Epithelial cell of esophagus (primary cell): ENCODE measurements at regions not wholly inside any gene's neighbourhood (a gene's known extent, or its start where the extent isn't known, plus 50 kb on each side); places are given as distances from the start of the nearest gene placed in this dataset.

Experiments
- DNase-seq: peaks from one replicate; pipeline ENCODE4 v3.0.0; 2010; ENCODE audit warnings: low read depth
- H3K4me3 ChIP-seq: 2 replicates; pipeline ENCODE4 v1.5.1; 2011; ENCODE audit warnings: mild to moderate bottlenecking, low read length, control low read depth
- CTCF ChIP-seq: IDR thresholded peaks from 2 replicates; pipeline ENCODE4 v1.5.1; 2011; ENCODE audit warnings: low read depth, mild to moderate bottlenecking, low read length, control low read depth, inconsistent platforms; ENCODE audit not compliant: insufficient read depth; ENCODE audit errors: missing control alignments

- DNase-seq, result no peak
- H3K4me3 ChIP-seq, result no peak overlapping the region
- TF ChIP-seq CTCF, result no peak
These were observed 54.0 kb downstream of the C11orf91 start for GRCh38 chr11:33646629-33647028.

- no peak for DNase-seq
- H3K4me3 ChIP-seq, result no peak overlapping the region
- TF ChIP-seq CTCF, result no peak
These were observed 54.5 kb downstream of the C11orf91 start for GRCh38 chr11:33646168-33646567.

- H3K4me3 ChIP-seq, result no peak overlapping the region
- DNase-seq, result no peak
- TF ChIP-seq CTCF, result no peak
These were observed 54.9 kb downstream of the C11orf91 start for GRCh38 chr11:33645686-33646085.

- no peak for DNase-seq
- H3K4me3 ChIP-seq, result no peak overlapping the region
- no peak for TF ChIP-seq CTCF
These were observed 57.3 kb downstream of the C11orf91 start for GRCh38 chr11:33643167-33643824.

GRCh38 chr11:33642461-33643166 lies 58.0 kb downstream of the C11orf91 start:
- DNase-seq, result peak; percentile 82
- TF ChIP-seq CTCF, result no peak
- no peak overlapping the region for H3K4me3 ChIP-seq

GRCh38 chr11:33640730-33641371 lies 59.8 kb downstream of the C11orf91 start:
- no peak for DNase-seq
- no peak for TF ChIP-seq CTCF
- no peak overlapping the region for H3K4me3 ChIP-seq
